HG03095 (cell line): ENCODE measurements at regions not wholly inside any gene's neighbourhood (a gene's known extent, or its start where the extent isn't known, plus 50 kb on each side); places are given as distances from the start of the nearest gene placed in this dataset.

Source experiments
- ATAC-seq: cut with Tn5 transposase; IDR thresholded peaks from one replicate; pipeline ENCODE4 v1.9.1; 2021; ENCODE audit warnings: moderate library complexity; ENCODE audit not compliant: unreplicated experiment

- no peak for ATAC-seq
Observed at GRCh38 chr6:95240514-95240913, 336.8 kb upstream of the MANEA start.

DNA sequence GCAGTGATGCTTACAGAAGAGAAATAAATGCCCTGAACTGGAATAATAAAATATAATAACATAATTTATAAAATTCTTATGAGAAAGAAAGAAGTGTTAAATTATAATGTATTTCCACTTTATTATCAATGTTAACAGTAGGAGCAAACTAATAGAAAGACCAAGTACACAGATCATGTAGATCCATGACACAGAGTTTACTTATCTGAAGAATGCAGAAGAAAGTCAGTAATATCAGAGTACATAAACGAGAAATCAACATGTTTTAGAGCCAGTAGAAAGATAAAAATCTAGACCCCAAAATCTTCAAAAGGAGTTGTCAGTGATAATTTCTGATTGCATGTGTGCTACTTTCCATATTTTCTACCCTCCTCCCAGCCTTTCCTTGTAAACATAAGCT lies 334.8 kb upstream of the MANEA start:
- ATAC-seq = no peak

GRCh38 chr6:95243053-95243452 lies 334.3 kb upstream of the MANEA start:
- no peak for ATAC-seq

- ATAC-seq = no peak
Observed at GRCh38 chr6:95244751-95245150, 332.6 kb upstream of the MANEA start.

- no peak for ATAC-seq
Observed at GRCh38 chr6:95248499-95248898, 328.8 kb upstream of the MANEA start.

GRCh38 chr6:95249175-95249574 lies 328.2 kb upstream of the MANEA start:
- no peak for ATAC-seq

GRCh38 chr6:95249661-95250060 lies 327.7 kb upstream of the MANEA start:
- no peak for ATAC-seq

- no peak for ATAC-seq
Observed at GRCh38 chr6:95263840-95264239, 313.5 kb upstream of the MANEA start.

GRCh38 chr6:95266537-95267258 lies 310.6 kb upstream of the MANEA start:
- no peak for ATAC-seq

GRCh38 chr6:95274686-95275235 lies 302.6 kb upstream of the MANEA start:
- no peak for ATAC-seq

GRCh38 chr6:95279616-95280015 lies 297.7 kb upstream of the MANEA start:
- ATAC-seq = no peak

GRCh38 chr6:95280686-95281273 lies 296.6 kb upstream of the MANEA start:
- no peak for ATAC-seq

DNA sequence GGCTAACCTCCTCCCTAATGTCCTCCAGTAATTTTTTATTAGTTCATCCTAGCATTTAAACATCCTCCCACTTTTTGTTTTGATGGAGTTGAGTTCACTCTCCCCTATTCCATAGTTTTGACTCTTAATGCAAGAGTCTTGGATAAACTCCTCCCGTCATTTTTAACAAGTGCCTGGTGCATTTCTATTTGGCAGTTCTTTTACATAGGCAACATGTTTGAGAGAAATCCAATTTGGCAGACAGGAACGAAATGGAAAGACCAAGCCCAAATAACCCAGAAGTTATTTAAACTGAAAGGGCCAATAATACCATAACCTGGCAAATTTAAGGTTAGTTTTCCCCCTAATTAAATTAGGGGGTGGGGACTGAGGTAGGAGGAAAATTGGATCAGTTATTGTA lies 291.5 kb upstream of the MANEA start:
- no peak for ATAC-seq

- ATAC-seq = no peak
Observed at GRCh38 chr6:95286874-95287273, 290.5 kb upstream of the MANEA start.

GRCh38 chr6:95288251-95288650 lies 289.1 kb upstream of the MANEA start:
- ATAC-seq = no peak

- ATAC-seq = no peak
Observed at GRCh38 chr6:95292011-95292410, 285.3 kb upstream of the MANEA start.

DNA sequence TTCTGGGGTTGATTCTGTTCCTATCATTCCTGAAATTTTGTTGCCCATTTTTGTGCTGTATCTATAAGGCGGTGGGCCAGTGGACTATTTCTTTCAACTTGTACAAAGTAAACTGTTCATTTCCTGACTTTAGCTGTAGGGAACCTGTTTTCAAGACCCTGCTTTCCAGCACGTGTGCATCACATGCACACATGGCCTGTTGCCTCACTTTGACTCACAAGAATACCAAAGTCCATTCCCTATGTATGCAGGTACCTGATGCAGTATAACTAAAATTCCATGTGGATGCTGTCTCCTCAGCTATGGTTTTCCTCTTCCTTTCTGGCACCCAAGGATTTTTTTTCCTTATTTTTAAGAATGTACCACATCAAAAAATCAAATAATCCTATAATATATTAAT lies 284.1 kb upstream of the MANEA start:
- no peak for ATAC-seq

- no peak for ATAC-seq
Observed at GRCh38 chr6:95294043-95294442, 283.3 kb upstream of the MANEA start.

DNA sequence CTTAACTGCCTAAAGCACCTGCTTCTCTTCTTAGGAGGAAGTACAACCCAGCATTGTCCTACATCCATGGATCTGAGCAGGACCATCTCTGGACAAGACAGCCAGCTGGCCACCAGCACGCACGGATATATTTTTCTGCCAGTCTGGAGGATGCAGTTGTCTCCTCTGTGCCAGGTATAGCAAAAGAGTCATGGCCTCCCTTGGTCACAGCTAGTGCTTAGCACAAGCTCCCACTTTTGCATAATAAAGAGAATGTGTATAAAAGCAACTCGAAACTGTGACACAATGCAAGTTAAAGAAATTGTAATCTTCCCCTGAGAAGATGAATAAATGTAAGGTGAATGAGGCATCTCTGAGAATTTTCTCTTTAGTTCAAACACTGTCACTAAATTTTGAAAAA lies 267.8 kb upstream of the MANEA start:
- ATAC-seq = no peak

DNA sequence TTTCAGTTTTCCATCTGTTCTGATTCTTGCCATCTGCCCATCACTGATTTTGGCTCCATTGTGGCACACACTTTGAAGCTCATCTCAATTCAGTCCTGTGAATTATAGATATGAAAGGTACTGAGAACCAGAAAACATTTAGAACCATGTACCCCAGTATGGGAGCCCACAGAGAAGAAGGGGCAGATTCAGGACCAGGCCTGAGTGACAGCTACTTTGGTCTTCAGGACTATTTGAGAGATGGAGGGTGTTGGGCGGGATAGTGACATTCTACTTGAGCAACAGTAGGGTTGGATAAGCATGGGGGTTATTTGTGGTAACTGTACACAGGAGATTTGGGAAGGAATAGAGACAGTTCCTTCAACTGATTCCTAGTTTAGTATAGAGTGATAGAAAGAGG lies 259.2 kb upstream of the MANEA start:
- ATAC-seq = no peak

DNA sequence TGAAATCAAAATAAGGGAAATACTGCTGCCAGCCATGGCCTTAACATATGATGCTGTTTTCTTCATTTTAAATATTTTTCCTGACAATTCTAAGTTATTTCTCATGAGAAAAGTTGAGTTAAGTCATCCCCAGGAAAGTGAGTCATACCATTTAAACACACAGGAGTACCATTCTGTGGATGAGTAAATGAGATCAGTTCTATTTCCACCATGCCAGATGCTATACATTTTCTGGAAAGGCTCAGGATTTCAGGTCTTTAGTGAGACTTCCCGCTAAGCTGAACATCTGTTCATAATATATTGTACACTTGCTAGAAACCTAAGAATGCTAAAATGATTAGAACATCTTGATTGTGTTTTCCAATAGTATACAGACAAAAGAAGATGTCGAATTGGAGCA lies 256.2 kb upstream of the MANEA start:
- ATAC-seq = no peak

DNA sequence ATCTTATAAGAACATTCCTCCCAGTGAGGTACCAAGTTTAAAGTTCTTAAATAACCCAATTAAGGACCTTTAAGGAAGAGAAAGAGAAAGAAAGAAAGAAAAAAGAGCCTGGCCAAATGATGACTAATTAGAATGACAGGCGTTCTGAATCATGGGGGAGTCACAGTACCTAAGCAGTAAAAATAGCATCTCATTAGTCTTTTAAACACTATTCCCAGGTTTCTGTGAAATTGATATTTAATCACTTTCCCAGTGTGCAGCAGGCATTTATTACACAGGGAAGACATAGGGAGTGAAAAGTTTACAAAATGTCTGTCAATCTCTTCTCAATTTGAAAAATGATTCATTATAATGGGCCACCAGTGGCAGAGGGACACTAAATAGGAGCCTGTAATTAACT lies 251.4 kb upstream of the MANEA start:
- ATAC-seq = no peak

- ATAC-seq = no peak
Observed at GRCh38 chr6:95328231-95328630, 249.1 kb upstream of the MANEA start.
